ENCODE measurements at regions not wholly inside any gene's neighbourhood (a gene's known extent, or its start where the extent isn't known, plus 50 kb on each side); places are given as distances from the start of the nearest gene placed in this dataset.

DNA sequence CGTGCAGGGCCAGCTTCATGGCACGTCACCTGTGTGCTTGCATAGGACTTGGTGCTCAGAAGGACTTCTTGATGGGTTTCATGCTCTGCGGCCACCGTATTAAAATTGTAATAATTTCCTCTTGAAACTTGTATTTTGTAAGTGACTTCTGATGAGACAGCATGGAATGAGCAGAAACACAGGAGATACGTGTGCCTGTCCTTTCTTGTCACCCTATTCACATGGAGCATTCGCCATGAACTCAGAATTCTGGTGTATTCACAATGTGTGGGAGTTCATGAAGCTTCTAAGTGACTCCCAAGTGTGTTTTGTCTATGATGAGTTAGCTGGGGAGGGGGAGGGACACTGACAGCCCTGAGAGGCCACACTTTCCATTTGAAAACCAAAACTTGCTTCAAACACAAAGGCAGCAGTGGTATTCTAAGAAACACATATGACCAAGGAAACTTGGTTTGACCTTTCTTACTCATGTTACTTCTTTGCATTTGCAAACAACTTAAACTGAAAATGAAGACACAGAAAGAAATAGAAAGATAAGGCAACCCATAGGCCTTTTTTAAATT lies 92.1 kb upstream of the NEDD9 start (continued):
- TF ChIP-seq, protein P1, sequence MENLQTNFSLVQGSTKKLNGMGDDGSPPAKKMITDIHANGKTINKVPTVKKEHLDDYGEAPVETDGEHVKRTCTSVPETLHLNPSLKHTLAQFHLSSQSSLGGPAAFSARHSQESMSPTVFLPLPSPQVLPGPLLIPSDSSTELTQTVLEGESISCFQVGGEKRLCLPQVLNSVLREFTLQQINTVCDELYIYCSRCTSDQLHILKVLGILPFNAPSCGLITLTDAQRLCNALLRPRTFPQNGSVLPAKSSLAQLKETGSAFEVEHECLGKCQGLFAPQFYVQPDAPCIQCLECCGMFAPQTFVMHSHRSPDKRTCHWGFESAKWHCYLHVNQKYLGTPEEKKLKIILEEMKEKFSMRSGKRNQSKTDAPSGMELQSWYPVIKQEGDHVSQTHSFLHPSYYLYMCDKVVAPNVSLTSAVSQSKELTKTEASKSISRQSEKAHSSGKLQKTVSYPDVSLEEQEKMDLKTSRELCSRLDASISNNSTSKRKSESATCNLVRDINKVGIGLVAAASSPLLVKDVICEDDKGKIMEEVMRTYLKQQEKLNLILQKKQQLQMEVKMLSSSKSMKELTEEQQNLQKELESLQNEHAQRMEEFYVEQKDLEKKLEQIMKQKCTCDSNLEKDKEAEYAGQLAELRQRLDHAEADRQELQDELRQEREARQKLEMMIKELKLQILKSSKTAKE (CRISPR knock-in tag; IDR thresholded peaks at IDR 0.05; ENCODE audit: borderline replicate concordance), result no peak
- no peak for TF ChIP-seq SMARCE1 (IDR thresholded peaks at IDR 0.05; ENCODE audit: borderline replicate concordance)
- TF ChIP-seq, protein P2, sequence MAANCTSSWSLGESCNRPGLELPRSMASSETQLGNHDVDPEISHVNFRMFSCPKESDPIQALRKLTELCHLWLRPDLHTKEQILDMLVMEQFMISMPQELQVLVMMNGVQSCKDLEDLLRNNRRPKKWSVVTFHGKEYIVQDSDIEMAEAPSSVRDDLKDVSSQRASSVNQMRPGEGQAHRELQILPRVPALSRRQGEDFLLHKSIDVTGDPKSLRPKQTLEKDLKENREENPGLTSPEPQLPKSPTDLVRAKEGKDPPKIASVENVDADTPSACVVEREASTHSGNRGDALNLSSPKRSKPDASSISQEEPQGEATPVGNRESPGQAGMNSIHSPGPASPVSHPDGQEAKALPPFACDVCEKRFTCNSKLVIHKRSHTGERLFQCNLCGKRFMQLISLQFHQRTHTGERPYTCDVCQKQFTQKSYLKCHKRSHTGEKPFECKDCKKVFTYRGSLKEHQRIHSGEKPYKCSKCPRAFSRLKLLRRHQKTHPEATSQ (CRISPR knock-in tag; IDR thresholded peaks at IDR 0.05; ENCODE audit: borderline replicate concordance), result 0 out of 2 replicates have a peak, but pooled peaks have one; percentile 8
- TF ChIP-seq, protein P3, sequence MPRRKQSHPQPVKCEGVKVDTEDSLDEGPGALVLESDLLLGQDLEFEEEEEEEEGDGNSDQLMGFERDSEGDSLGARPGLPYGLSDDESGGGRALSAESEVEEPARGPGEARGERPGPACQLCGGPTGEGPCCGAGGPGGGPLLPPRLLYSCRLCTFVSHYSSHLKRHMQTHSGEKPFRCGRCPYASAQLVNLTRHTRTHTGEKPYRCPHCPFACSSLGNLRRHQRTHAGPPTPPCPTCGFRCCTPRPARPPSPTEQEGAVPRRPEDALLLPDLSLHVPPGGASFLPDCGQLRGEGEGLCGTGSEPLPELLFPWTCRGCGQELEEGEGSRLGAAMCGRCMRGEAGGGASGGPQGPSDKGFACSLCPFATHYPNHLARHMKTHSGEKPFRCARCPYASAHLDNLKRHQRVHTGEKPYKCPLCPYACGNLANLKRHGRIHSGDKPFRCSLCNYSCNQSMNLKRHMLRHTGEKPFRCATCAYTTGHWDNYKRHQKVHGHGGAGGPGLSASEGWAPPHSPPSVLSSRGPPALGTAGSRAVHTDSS (CRISPR knock-in tag; conservative IDR thresholded peaks at IDR 0.05), result no peak
- TF ChIP-seq TARDBP (CRISPR knock-in tag; IDR thresholded peaks at IDR 0.05), result no peak
- TF ChIP-seq, protein P4, sequence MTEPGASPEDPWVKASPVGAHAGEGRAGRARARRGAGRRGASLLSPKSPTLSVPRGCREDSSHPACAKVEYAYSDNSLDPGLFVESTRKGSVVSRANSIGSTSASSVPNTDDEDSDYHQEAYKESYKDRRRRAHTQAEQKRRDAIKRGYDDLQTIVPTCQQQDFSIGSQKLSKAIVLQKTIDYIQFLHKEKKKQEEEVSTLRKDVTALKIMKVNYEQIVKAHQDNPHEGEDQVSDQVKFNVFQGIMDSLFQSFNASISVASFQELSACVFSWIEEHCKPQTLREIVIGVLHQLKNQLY (CRISPR knock-in tag; IDR thresholded peaks at IDR 0.05), result no peak
- TF ChIP-seq ZNF615 (CRISPR knock-in tag; IDR thresholded peaks at IDR 0.05; ENCODE audit: borderline replicate concordance), result no peak
- no peak for TF ChIP-seq ZSCAN20 (CRISPR knock-in tag; IDR thresholded peaks at IDR 0.05; ENCODE audit: borderline replicate concordance)
- no peak for TF ChIP-seq ARNT2 (CRISPR knock-in tag; IDR thresholded peaks at IDR 0.05; ENCODE audit: low read depth)
- TF ChIP-seq ZNF607 (CRISPR knock-in tag; IDR thresholded peaks at IDR 0.05; ENCODE audit: borderline replicate concordance), result peak; percentile 68
- no peak for TF ChIP-seq AGO2 (optimal IDR thresholded peaks at IDR 0.05; ENCODE audit: low read depth, low read length)
- TF ChIP-seq ZNF484 (CRISPR knock-in tag; IDR thresholded peaks at IDR 0.05; ENCODE audit: borderline replicate concordance, low read depth), result peak; percentile 16; the same call in 1 of the 2 replicates
- no peak for TF ChIP-seq ZFYVE20 (CRISPR knock-in tag; IDR thresholded peaks at IDR 0.05; ENCODE audit: borderline replicate concordance, low read depth)
- TF ChIP-seq TBX3 (IDR thresholded peaks at IDR 0.05; ENCODE audit: borderline replicate concordance), result no peak
- no peak for TF ChIP-seq ZSCAN25 (CRISPR knock-in tag; IDR thresholded peaks at IDR 0.05)
- no peak for TF ChIP-seq ZNF672 (CRISPR knock-in tag; IDR thresholded peaks at IDR 0.05)
- no peak for TF ChIP-seq ZNF781 (CRISPR knock-in tag; IDR thresholded peaks at IDR 0.05; ENCODE audit: borderline replicate concordance, not compliant biosample characterization)
- TF ChIP-seq, protein P5, sequence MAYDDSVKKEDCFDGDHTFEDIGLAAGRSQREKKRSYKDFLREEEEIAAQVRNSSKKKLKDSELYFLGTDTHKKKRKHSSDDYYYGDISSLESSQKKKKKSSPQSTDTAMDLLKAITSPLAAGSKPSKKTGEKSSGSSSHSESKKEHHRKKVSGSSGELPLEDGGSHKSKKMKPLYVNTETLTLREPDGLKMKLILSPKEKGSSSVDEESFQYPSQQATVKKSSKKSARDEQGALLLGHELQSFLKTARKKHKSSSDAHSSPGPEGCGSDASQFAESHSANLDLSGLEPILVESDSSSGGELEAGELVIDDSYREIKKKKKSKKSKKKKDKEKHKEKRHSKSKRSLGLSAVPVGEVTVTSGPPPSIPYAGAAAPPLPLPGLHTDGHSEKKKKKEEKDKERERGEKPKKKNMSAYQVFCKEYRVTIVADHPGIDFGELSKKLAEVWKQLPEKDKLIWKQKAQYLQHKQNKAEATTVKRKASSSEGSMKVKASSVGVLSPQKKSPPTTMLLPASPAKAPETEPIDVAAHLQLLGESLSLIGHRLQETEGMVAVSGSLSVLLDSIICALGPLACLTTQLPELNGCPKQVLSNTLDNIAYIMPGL (CRISPR knock-in tag; IDR thresholded peaks at IDR 0.05; ENCODE audit: borderline replicate concordance in 1 of 2, low read depth in 1 of 2), result 0 out of 4 replicates have a peak, but pooled peaks of 1 of the 2 experiments have one; percentile 6
- no peak for TF ChIP-seq POGZ (CRISPR knock-in tag; IDR thresholded peaks at IDR 0.05)
- TF ChIP-seq REL (CRISPR knock-in tag; conservative IDR thresholded peaks at IDR 0.05), result 0 out of 2 replicates have a peak, but pooled peaks have one; percentile 45
- no peak for TF ChIP-seq RBFOX2 (IDR thresholded peaks at IDR 0.05; ENCODE audit: low read depth, low read length)

Measured in HepG2 (cell line).